Endodermal cell (in vitro differentiated cells): ENCODE measurements at regions not wholly inside any gene's neighbourhood (a gene's known extent, or its start where the extent isn't known, plus 50 kb on each side); places are given as distances from the start of the nearest gene placed in this dataset.

Experiments used
- DNase-seq: peaks from one replicate; pipeline ENCODE4 v3.0.0-alpha.2; 2017
- H3K27ac ChIP-seq: 2 replicates; pipeline ENCODE4 v1.5.1; 2013; ENCODE audit warnings: mild to moderate bottlenecking, low read depth, low read length, moderate library complexity
- H3K27me3 ChIP-seq: 2 replicates; pipeline ENCODE4 v1.6.1; 2013; ENCODE audit warnings: mild to moderate bottlenecking, low read length, moderate library complexity; ENCODE audit not compliant: insufficient read depth, control insufficient read depth, poor library complexity, severe bottlenecking
- H3K36me3 ChIP-seq: 2 replicates; pipeline ENCODE4 v1.7.0; 2013; ENCODE audit warnings: mild to moderate bottlenecking, low read length, moderate library complexity; ENCODE audit not compliant: control insufficient read depth, insufficient read depth
- H3K4me1 ChIP-seq: one replicate; pipeline ENCODE4 v1.7.0; 2013; ENCODE audit warnings: low read length; ENCODE audit not compliant: control insufficient read depth, insufficient read depth
- H3K4me3 ChIP-seq: 2 replicates; pipeline ENCODE4 v1.5.1; 2013; ENCODE audit warnings: mild to moderate bottlenecking, low read length, moderate library complexity
- H3K9ac ChIP-seq: 2 replicates; pipeline ENCODE4 v1.6.1; 2013; ENCODE audit warnings: mild to moderate bottlenecking, low read length, moderate library complexity; ENCODE audit not compliant: poor library complexity, severe bottlenecking; ENCODE audit errors: extremely low read depth
- H3K9me3 ChIP-seq: 2 replicates; pipeline ENCODE4 v1.6.1; 2013; ENCODE audit warnings: mild to moderate bottlenecking, low read length, moderate library complexity; ENCODE audit not compliant: control insufficient read depth
- H3K27ac Mint-ChIP-seq: 2 replicates; pipeline ENCODE4 v1.8.0; 2020; ENCODE audit warnings: mixed read lengths
- H3K27me3 Mint-ChIP-seq: 2 replicates; pipeline ENCODE4 v1.8.0; 2021; ENCODE audit warnings: mild to moderate bottlenecking, mixed read lengths; ENCODE audit not compliant: insufficient read depth
- H3K36me3 Mint-ChIP-seq: 2 replicates; pipeline ENCODE4 v1.8.0; 2020; ENCODE audit warnings: low read depth, mixed read lengths
- H3K4me1 Mint-ChIP-seq: 2 replicates; pipeline ENCODE4 v1.8.0; 2020; ENCODE audit warnings: mixed read lengths
- H3K4me3 Mint-ChIP-seq: 2 replicates; pipeline ENCODE4 v1.8.0; 2020; ENCODE audit warnings: mild to moderate bottlenecking, moderate library complexity, mixed read lengths
- H3K9me3 Mint-ChIP-seq: 2 replicates; pipeline ENCODE4 v1.8.0; 2020; ENCODE audit warnings: mild to moderate bottlenecking, mixed read lengths
- WGBS, 2 experiments: methylation state at CpG; one replicate each; pipeline versions ENCODE4 v1.1.5 to v1.1.7; 2013; ENCODE audit warnings: missing lambda C conversion rate in 2 of 2, mixed read lengths in 1 of 2; ENCODE audit not compliant: insufficient coverage in 1 of 2, insufficient read length in 1 of 2; 5-methylcytosine and 5-hydroxymethylcytosine counted together
- TF ChIP-seq, protein P1 (sequence below): fragments of 200-600 bp; sonication (generic); conservative IDR thresholded peaks from 2 replicates; pipeline ENCODE4 v1.5.0; 2021; ENCODE audit warnings: antibody characterized with exemption, mild to moderate bottlenecking

DNA sequence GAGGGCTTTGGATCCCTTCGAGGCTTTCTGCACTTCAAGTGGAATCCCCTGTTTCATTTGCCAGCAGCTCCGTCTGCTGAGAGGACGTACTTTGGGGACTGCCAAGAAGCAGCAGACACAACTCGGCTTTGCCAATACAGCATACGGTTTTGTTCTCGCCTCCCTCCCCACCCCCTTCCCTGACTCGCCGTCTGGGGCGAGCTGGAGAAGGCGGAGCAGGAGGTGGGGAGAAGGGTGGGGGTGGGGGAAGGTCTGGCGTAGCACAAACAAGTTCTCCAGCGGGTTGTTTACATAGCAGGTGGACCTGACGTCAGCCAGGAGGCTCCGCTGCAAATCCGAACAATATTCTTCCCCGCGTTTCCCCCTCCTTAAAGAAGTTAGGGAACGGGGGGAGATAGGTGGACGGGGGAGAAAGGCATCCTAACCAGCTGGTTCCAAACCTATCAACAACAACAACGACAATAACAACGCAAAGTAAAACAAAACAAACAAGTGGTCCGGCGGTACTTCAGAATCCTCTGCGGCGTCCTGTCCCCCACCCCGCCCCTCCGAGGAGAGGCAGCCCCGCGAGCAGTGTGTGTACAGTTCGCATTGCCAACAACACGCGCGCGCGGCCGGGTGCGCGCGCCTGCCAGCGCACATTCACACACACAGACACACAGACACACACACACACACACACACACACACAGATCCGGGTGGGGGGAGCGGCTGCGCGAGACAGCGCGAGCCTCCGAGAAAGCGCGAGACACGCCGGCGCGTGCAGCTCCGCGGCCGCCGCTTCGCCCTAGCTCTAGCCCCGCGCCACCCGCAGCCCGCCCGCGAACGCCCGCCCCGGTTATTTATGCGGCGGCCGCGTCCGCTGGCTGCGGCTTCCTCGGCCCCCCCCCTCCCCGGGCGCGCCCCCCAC is 167.0 kb upstream of the PPP1R3A start:
- Mint-ChIP-seq H3K4me1 (peaks cover 27% of the 10 kb centered on the region), H3K9me3 (no peaks in the 10 kb centered on the region), H3K27me3 (peaks cover 60% of the 10 kb centered on the region), H3K27ac (peak overlapping the region; percentile 97), H3K4me3 (peak overlapping the region; percentile 88), H3K36me3 (no peaks in the 10 kb centered on the region)
- Histone ChIP-seq H3K27me3 (peaks cover 53% of the 10 kb centered on the region), H3K4me1 (no peaks in the 10 kb centered on the region), H3K9me3 (no peaks in the 10 kb centered on the region), H3K4me3 (peak overlapping the region; percentile 93), H3K9ac (peak overlapping the region; percentile 94), H3K36me3 (no peaks in the 10 kb centered on the region), H3K27ac (peak overlapping the region; percentile 93)
- TF ChIP-seq, protein P1, sequence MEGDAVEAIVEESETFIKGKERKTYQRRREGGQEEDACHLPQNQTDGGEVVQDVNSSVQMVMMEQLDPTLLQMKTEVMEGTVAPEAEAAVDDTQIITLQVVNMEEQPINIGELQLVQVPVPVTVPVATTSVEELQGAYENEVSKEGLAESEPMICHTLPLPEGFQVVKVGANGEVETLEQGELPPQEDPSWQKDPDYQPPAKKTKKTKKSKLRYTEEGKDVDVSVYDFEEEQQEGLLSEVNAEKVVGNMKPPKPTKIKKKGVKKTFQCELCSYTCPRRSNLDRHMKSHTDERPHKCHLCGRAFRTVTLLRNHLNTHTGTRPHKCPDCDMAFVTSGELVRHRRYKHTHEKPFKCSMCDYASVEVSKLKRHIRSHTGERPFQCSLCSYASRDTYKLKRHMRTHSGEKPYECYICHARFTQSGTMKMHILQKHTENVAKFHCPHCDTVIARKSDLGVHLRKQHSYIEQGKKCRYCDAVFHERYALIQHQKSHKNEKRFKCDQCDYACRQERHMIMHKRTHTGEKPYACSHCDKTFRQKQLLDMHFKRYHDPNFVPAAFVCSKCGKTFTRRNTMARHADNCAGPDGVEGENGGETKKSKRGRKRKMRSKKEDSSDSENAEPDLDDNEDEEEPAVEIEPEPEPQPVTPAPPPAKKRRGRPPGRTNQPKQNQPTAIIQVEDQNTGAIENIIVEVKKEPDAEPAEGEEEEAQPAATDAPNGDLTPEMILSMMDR = no peak
- peak; percentile 94 for DNase-seq
- 0% methylated on average over 17 to 74 of the region's 77 CpGs for WGBS, 2 experiments

DNA sequence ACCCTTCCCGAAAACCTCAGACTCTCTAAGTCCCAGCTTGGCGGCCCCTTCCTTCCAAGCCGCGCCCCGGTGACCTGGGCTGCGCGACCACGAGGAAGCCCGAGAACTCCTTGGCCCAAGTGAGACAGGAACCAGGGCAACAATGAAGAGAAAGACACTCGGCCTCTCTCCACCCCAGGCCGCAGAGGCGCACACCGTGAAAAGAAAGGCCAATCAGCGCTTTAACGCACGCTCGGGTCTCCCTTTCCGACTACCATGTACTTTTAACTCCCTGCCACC is 166.4 kb upstream of the PPP1R3A start:
- TF ChIP-seq, protein P1 = no peak
- H3K9ac ChIP-seq = peak overlapping the region; percentile 94
- no peaks in the 10 kb centered on the region for H3K9me3 ChIP-seq
- peak overlapping the region; percentile 93 for H3K4me3 ChIP-seq
- H3K4me3 Mint-ChIP-seq = peak overlapping the region; percentile 88
- H3K36me3 Mint-ChIP-seq = no peaks in the 10 kb centered on the region
- peaks cover 51% of the 10 kb centered on the region for H3K27me3 ChIP-seq
- H3K36me3 ChIP-seq = no peaks in the 10 kb centered on the region
- no peaks in the 10 kb centered on the region for H3K9me3 Mint-ChIP-seq
- 2% methylated on average over 11 to 18 of the region's 18 CpGs for WGBS, 2 experiments
- DNase-seq = no peak
- H3K4me1 ChIP-seq = no peaks in the 10 kb centered on the region
- peaks cover 64% of the 10 kb centered on the region for H3K27me3 Mint-ChIP-seq
- peak overlapping the region; percentile 97 for H3K27ac Mint-ChIP-seq
- peaks cover 27% of the 10 kb centered on the region for H3K4me1 Mint-ChIP-seq
- H3K27ac ChIP-seq = peak overlapping the region; percentile 93

DNA sequence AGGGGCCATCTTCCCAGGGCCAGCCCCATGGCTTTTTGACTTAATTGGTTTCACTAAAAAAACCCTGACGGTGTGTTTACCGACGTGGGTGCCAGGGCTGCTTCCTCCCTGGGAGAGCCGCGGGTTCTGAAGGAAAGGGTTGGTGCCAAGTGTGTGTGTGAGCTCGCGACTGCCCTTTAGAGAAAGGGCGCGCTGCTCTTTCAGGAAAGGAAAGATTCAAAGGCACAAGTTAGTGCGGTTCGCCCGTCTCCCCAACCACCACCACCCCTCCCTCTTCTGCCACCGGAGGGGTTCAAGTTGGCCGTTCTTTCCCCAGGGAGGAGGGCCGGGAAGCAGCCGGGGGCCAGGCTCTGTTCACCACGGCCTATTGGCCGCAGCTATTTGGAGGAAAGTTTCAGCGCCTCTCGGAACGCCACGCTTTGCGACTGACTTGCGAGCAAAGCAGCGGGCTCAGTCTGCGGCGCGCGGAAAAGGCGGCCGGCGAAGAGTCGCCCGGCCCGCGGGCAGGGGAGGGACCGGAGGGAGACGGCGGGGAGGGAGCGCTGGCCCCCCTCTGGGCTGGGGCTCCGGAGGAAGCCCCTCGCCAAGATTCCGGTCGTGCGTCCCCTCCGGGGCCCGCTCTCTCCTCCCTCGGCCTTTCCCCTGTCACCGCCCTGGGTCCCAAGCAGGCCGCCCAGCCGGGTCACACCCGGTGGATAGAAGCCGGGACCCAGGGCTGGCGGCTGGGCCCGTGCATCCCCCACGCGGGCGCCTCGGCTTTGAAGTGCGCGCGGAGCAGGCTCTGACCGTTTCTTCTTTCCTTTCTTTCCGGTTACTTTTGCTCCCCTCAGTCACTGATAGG is 165.9 kb upstream of the PPP1R3A start:
- Histone ChIP-seq H3K9me3 (no peaks in the 10 kb centered on the region), H3K4me3 (peak overlapping the region; percentile 93), H3K4me1 (no peaks in the 10 kb centered on the region), H3K9ac (peak overlapping the region; percentile 94), H3K27ac (peak overlapping the region; percentile 93), H3K27me3 (peaks cover 45% of the 10 kb centered on the region), H3K36me3 (no peaks in the 10 kb centered on the region)
- WGBS, 2 experiments = 0 to 1% methylated on average over 6 to 64 of the region's 64 CpGs
- Mint-ChIP-seq H3K4me1 (peaks cover 27% of the 10 kb centered on the region), H3K4me3 (peak overlapping the region; percentile 88), H3K9me3 (no peaks in the 10 kb centered on the region), H3K27me3 (peaks cover 65% of the 10 kb centered on the region), H3K36me3 (no peaks in the 10 kb centered on the region), H3K27ac (peak overlapping the region; percentile 97)
- peak; percentile 82 for DNase-seq
- TF ChIP-seq, protein P1 = no peak
